Mesothelial cell of epicardium (in vitro differentiated cells): ENCODE measurements at regions not wholly inside any gene's neighbourhood (a gene's known extent, or its start where the extent isn't known, plus 50 kb on each side); places are given as distances from the start of the nearest gene placed in this dataset.
"Not testable (repeated sequence)": the region's sequence is repeated elsewhere in the genome, so short reads cannot be mapped to it uniquely, and the experiment has no call there.

Experiments used
- DNase-seq, 2 experiments: peaks; one replicate each; pipeline ENCODE4 v3.0.0; 2021; ENCODE audit warnings: low spot score in 2 of 2; ENCODE audit not compliant: unreplicated experiment in 2 of 2
- H3K27ac Mint-ChIP-seq: 2 replicates; pipeline ENCODE4 v1.8.0; 2021; ENCODE audit warnings: mixed read lengths
- H3K27me3 Mint-ChIP-seq: 2 replicates; pipeline ENCODE4 v1.8.0; 2021; ENCODE audit warnings: low read depth, mixed read lengths
- H3K36me3 Mint-ChIP-seq: 2 replicates; pipeline ENCODE4 v1.8.0; 2021; ENCODE audit warnings: mixed read lengths
- H3K4me1 Mint-ChIP-seq: 2 replicates; pipeline ENCODE4 v1.8.0; 2021; ENCODE audit warnings: mixed read lengths
- H3K4me3 Mint-ChIP-seq: 2 replicates; pipeline ENCODE4 v1.8.0; 2021; ENCODE audit warnings: mild to moderate bottlenecking, moderate library complexity, mixed read lengths
- H3K9me3 Mint-ChIP-seq: 2 replicates; pipeline ENCODE4 v1.8.0; 2021; ENCODE audit warnings: mixed read lengths
- CTCF ChIP-seq: fragments of 200-600 bp; sonication (generic); IDR thresholded peaks from one replicate; pipeline ENCODE4 v1.5.0; 2021; ENCODE audit warnings: antibody characterized with exemption; ENCODE audit not compliant: unreplicated experiment

- no peak overlapping the region for H3K27ac Mint-ChIP-seq
- H3K4me3 Mint-ChIP-seq = no peak overlapping the region
- peaks cover 12% of the 10 kb centered on the region for H3K4me1 Mint-ChIP-seq
- no peaks in the 10 kb centered on the region for H3K36me3 Mint-ChIP-seq
- H3K9me3 Mint-ChIP-seq = no peaks in the 10 kb centered on the region
- H3K27me3 Mint-ChIP-seq = no peaks in the 10 kb centered on the region
- no peak for DNase-seq
- no peak for TF ChIP-seq CTCF
Observed at GRCh38 chr18:39318462-39318861, 1752.9 kb upstream of the CELF4 start.

GRCh38 chr18:39318008-39318407 is 1752.4 kb upstream of the CELF4 start:
- no peak for TF ChIP-seq CTCF
- Mint-ChIP-seq H3K27ac (no peak overlapping the region), H3K9me3 (no peaks in the 10 kb centered on the region), H3K4me3 (no peak overlapping the region), H3K36me3 (no peaks in the 10 kb centered on the region), H3K4me1 (peaks cover 12% of the 10 kb centered on the region), H3K27me3 (no peaks in the 10 kb centered on the region)
- DNase-seq = no peak

GRCh38 chr18:39314595-39314994 is 1749.0 kb upstream of the CELF4 start:
- Mint-ChIP-seq H3K36me3 (peaks cover 3% of the 10 kb centered on the region), H3K9me3 (peaks cover 8% of the 10 kb centered on the region), H3K4me1 (peaks cover 12% of the 10 kb centered on the region), H3K27ac (no peak overlapping the region), H3K4me3 (no peak overlapping the region), H3K27me3 (no peaks in the 10 kb centered on the region)
- DNase-seq = no peak
- no peak for TF ChIP-seq CTCF

- no peak overlapping the region for H3K27ac Mint-ChIP-seq
- no peak for TF ChIP-seq CTCF
Observed at GRCh38 chr18:39313992-39314391, 1748.4 kb upstream of the CELF4 start.

GRCh38 chr18:39311111-39311712 is 1745.6 kb upstream of the CELF4 start:
- no peak for DNase-seq
- TF ChIP-seq CTCF = no peak
- no peaks in the 10 kb centered on the region for H3K27me3 Mint-ChIP-seq
- no peak overlapping the region for H3K27ac Mint-ChIP-seq
- H3K9me3 Mint-ChIP-seq = peaks cover 13% of the 10 kb centered on the region
- peaks cover 12% of the 10 kb centered on the region for H3K4me1 Mint-ChIP-seq
- H3K4me3 Mint-ChIP-seq = no peak overlapping the region
- peaks cover 3% of the 10 kb centered on the region for H3K36me3 Mint-ChIP-seq

More at GRCh38 chr18:39313992-39314391, 1748.4 kb upstream of the CELF4 start:
- Mint-ChIP-seq H3K4me1 (peaks cover 12% of the 10 kb centered on the region), H3K4me3 (no peak overlapping the region), H3K36me3 (peaks cover 3% of the 10 kb centered on the region), H3K9me3 (peaks cover 8% of the 10 kb centered on the region), H3K27me3 (no peaks in the 10 kb centered on the region)
- DNase-seq = no peak

GRCh38 chr18:39308931-39309521 is 1743.4 kb upstream of the CELF4 start:
- H3K4me1 Mint-ChIP-seq, H3K4me3 Mint-ChIP-seq, H3K27ac Mint-ChIP-seq, DNase-seq, H3K27me3 Mint-ChIP-seq, H3K36me3 Mint-ChIP-seq: not testable (repeated sequence)
- H3K9me3 Mint-ChIP-seq = peaks cover 13% of the 10 kb centered on the region
